ENCODE measurements at regions not wholly inside any gene's neighbourhood (a gene's known extent, or its start where the extent isn't known, plus 50 kb on each side); places are given as distances from the start of the nearest gene placed in this dataset.

GRCh38 chr3:192986379-192986778, 68.7 kb upstream of the MB21D2 start (continued):
- no peak for TF ChIP-seq ZNF462 (CRISPR knock-in tag; IDR thresholded peaks at IDR 0.05)

GRCh38 chr3:192991356-192991755, 73.7 kb upstream of the MB21D2 start:
- H3K4me3 Mint-ChIP-seq, result no peak overlapping the region
- Histone ChIP-seq H3K79me2 (replicated peaks; ENCODE audit: insufficient read depth) (no peaks in the 10 kb centered on the region), H3K9me2 (ENCODE audit: insufficient read depth) (no peaks in the 10 kb centered on the region), H3K36me3 (ENCODE audit: insufficient read depth) (peaks cover 10% of the 10 kb centered on the region), H3K27me3 (ENCODE audit: insufficient read depth) (no peaks in the 10 kb centered on the region), H3F3A (replicated peaks; ENCODE audit: low read depth) (no peaks in the 10 kb centered on the region), H3K4me3 (no peak overlapping the region), H4K20me1 (replicated peaks; ENCODE audit: insufficient read depth) (no peaks in the 10 kb centered on the region), H3K4me2 (no peak overlapping the region), H2AFZ (no peak overlapping the region), H3K4me1 (ENCODE audit: insufficient read depth) (no peaks in the 10 kb centered on the region; the same call in 1 of the 2 replicates), H3K27ac (ENCODE audit: low read depth) (no peak overlapping the region)
- ATAC-seq (no peak), DNase-seq (ENCODE audit: low spot score) (no peak)
- H3K27me3 Mint-ChIP-seq (ENCODE audit: insufficient read depth, low read depth, poor library complexity), result peaks cover 5% of the 10 kb centered on the region
- H3K9me3 Mint-ChIP-seq, result peaks cover 19% of the 10 kb centered on the region
- peaks cover 18% of the 10 kb centered on the region for H3K4me1 Mint-ChIP-seq
- peaks cover 11% of the 10 kb centered on the region for H3K36me3 Mint-ChIP-seq (ENCODE audit: low read depth)
- H3K27ac Mint-ChIP-seq, result no peak overlapping the region
- no peak for TF ChIP-seq ZNF462 (CRISPR knock-in tag; IDR thresholded peaks at IDR 0.05)
- TF ChIP-seq ZNF331 (CRISPR knock-in tag; IDR thresholded peaks at IDR 0.05; ENCODE audit: low read depth), result no peak
- no peak for TF ChIP-seq CTCF (conservative IDR thresholded peaks at IDR 0.05; ENCODE audit: low read depth in 2 of 2)
- TF ChIP-seq ETS1 (IDR thresholded peaks at IDR 0.05), result no peak
- TF ChIP-seq POLR2AphosphoS5 (IDR thresholded peaks at IDR 0.05; ENCODE audit: low read depth), result no peak
- no peak for TF ChIP-seq NANOG (IDR thresholded peaks at IDR 0.05; ENCODE audit: borderline replicate concordance)
- TF ChIP-seq CREB1 (CRISPR knock-in tag; IDR thresholded peaks at IDR 0.05; ENCODE audit: low read depth), result no peak
